HG03097 (cell line): ENCODE measurements at regions not wholly inside any gene's neighbourhood (a gene's known extent, or its start where the extent isn't known, plus 50 kb on each side); places are given as distances from the start of the nearest gene placed in this dataset.

Experiments used
- ATAC-seq: cut with Tn5 transposase; IDR thresholded peaks from one replicate; pipeline ENCODE4 v1.9.1; 2021; ENCODE audit not compliant: unreplicated experiment, low FRiP score

GRCh38 chrX:30951003-30951402, 61.9 kb upstream of the TAB3 start:
- ATAC-seq, result no peak

GRCh38 chrX:30950391-30950790, 61.3 kb upstream of the TAB3 start:
- ATAC-seq, result no peak

- ATAC-seq, result no peak
Observed at GRCh38 chrX:30949554-30949953, 60.5 kb upstream of the TAB3 start.

GRCh38 chrX:30948626-30949025, 59.6 kb upstream of the TAB3 start:
- ATAC-seq, result no peak

GRCh38 chrX:30948051-30948450, 59.0 kb upstream of the TAB3 start:
- ATAC-seq, result no peak

GRCh38 chrX:30943984-30944383, 54.9 kb upstream of the TAB3 start:
- no peak for ATAC-seq

GRCh38 chrX:30941898-30942297, 52.8 kb upstream of the TAB3 start:
- no peak for ATAC-seq

GRCh38 chrX:30939928-30940327, 50.9 kb upstream of the TAB3 start:
- no peak for ATAC-seq
